ENCODE measurements at regions not wholly inside any gene's neighbourhood (a gene's known extent, or its start where the extent isn't known, plus 50 kb on each side); places are given as distances from the start of the nearest gene placed in this dataset.
"Not testable (repeated sequence)": the region's sequence is repeated elsewhere in the genome, so short reads cannot be mapped to it uniquely, and the experiment has no call there.

DNA sequence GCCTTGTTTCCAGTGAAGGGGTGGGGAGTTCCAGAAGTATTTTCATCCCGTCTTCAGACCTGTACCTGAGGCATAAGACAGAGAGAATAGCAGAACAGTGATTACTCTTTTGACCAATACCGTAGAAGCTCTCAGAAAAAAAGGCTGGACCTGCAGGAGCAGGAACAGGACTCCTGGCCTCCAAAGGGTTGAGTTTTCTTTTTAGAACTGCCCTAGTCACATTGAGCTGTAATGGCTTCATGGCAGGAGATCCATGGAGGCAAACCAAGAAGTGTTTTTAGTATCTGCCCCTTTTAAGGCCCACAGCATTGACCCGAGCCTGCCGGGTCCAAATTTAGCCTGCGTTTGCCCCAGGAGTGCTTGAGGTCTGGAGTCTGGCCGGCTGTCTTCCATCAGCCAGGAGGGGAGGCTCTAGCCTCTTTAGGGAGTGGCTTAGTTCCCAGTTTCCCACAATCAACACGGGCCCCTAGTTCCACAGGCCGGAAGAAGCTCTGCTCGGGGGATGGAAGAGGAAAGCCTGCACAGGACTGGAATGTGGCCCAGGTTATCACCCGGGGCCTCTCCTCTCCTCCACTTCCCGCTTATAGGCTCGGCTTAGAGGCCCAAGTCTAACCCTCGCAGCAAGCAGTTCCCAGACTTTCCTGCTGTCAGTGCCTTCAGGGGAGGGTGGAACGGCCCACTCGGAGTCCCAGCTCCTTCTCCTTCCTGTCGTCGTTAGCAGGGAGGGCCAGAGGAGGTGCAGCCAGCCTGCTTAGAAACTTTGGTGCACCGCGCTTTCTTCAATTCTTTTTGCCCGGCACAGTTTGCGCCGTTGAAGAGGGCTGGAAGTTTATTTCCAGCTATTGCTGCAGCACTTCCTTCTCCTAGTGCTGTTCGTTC, 80.7 kb downstream of the C9orf152 start:
- H3K27me3 Mint-ChIP-seq = no peaks in the 10 kb centered on the region
- H3K36me3 Mint-ChIP-seq (ENCODE audit: insufficient read depth) = no peaks in the 10 kb centered on the region
- no peaks in the 10 kb centered on the region for H3K4me1 Mint-ChIP-seq
- H3K9me3 Mint-ChIP-seq = no peaks in the 10 kb centered on the region
- no peak overlapping the region for H3K27ac Mint-ChIP-seq (ENCODE audit: low read depth)
- DNase-seq (ENCODE audit: low spot score in 2 of 2) (no peak), ATAC-seq (replicated peaks; ENCODE audit: extremely low read depth, poor library complexity, severe bottlenecking) (peak; percentile 13)
- no peak overlapping the region for H3K4me3 Mint-ChIP-seq

- Mint-ChIP-seq H3K9me3 (no peaks in the 10 kb centered on the region), H3K36me3 (ENCODE audit: insufficient read depth) (peaks cover 2% of the 10 kb centered on the region), H3K27ac (ENCODE audit: low read depth) (no peak overlapping the region), H3K4me1 (no peaks in the 10 kb centered on the region), H3K4me3 (no peak overlapping the region), H3K27me3 (no peaks in the 10 kb centered on the region)
- ATAC-seq (replicated peaks; ENCODE audit: extremely low read depth, poor library complexity, severe bottlenecking) = no peak
- no peak for DNase-seq (ENCODE audit: low spot score in 2 of 2)
Observed at GRCh38 chr9:110128664-110129329, 79.2 kb downstream of the C9orf152 start.

DNA sequence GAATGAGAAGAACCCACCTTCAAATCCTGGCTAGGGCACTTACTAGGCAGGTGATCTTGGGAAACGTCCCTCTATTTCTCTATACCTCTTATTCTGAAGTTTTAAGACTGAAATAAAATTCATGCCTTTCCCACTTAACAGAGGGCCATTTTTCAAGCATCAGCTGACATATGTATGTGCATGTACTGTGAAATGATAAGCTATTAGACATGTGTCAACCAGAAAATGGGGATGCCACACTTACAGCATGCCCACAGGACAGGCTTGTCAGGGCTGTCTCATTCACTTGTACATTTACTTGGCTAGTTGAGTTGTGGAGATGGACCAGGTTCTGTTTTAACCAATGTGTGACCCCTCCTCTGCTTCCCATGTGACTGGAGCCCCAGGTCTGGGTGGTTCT, 78.5 kb downstream of the C9orf152 start:
- Mint-ChIP-seq H3K9me3 (no peaks in the 10 kb centered on the region), H3K4me1 (no peaks in the 10 kb centered on the region), H3K36me3 (ENCODE audit: insufficient read depth) (peaks cover 2% of the 10 kb centered on the region), H3K27me3 (no peaks in the 10 kb centered on the region), H3K27ac (ENCODE audit: low read depth) (no peak overlapping the region), H3K4me3 (no peak overlapping the region)
- DNase-seq (ENCODE audit: low spot score in 2 of 2) (no peak), ATAC-seq (replicated peaks; ENCODE audit: extremely low read depth, poor library complexity, severe bottlenecking) (no peak)

DNA sequence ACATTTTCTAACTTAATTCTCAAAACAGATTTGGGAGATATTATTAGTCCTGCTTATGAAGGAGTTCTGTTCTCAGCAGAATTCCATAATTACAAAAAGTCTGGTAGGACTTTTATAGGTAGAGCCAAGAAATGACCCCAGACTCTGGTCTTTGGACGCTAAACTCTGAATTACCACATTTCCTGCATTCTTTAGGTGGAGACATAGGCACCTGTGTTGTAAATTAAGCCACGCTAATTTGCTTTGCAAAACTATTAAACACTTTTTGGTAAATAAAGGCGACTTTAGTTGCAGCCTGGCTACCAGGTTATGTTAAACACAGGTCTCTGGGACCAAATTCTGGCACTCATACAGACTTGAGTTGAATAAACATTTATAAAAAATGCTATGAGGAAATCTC, 77.7 kb downstream of the C9orf152 start:
- DNase-seq (ENCODE audit: low spot score in 2 of 2) (no peak), ATAC-seq (replicated peaks; ENCODE audit: extremely low read depth, poor library complexity, severe bottlenecking) (no peak)
- Mint-ChIP-seq H3K36me3 (ENCODE audit: insufficient read depth) (peaks cover 2% of the 10 kb centered on the region), H3K27ac (ENCODE audit: low read depth) (no peak overlapping the region), H3K27me3 (no peaks in the 10 kb centered on the region), H3K9me3 (no peaks in the 10 kb centered on the region), H3K4me1 (no peaks in the 10 kb centered on the region), H3K4me3 (no peak overlapping the region)

DNA sequence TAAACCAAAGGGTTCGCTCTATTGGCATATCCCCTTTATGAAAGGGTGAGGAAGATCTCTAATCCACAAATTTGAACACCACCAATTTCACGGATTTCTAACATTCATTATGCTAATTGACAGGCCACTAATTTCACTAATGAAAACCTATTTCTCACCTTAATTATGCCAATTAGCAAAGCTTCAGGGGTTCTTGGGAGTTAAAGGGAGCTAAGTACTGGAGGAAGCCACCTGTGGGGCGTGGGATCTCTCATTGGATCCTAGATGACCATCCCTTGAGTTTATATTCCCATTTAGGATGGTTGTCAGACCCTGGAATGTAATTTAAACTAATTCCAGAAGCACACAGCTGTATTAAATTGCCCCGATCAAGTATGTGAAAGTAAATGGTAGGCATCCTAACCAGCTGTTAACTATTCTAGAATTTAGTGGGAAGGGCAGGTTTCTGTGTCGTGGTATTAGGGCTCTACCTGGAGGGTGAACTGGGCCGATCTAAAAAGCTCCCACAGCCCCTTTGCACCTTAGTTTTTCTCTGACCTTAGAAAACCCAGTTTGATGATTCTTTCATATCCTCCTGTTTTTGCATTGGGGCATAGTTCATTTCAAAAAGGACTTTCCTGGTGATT, 77.1 kb downstream of the C9orf152 start:
- Mint-ChIP-seq H3K27ac (ENCODE audit: low read depth) (no peak overlapping the region), H3K4me3 (no peak overlapping the region), H3K36me3 (ENCODE audit: insufficient read depth) (peaks cover 2% of the 10 kb centered on the region), H3K27me3 (no peaks in the 10 kb centered on the region), H3K9me3 (no peaks in the 10 kb centered on the region), H3K4me1 (no peaks in the 10 kb centered on the region)
- ATAC-seq (replicated peaks; ENCODE audit: extremely low read depth, poor library complexity, severe bottlenecking) = no peak
- no peak for DNase-seq (ENCODE audit: low spot score in 2 of 2)

- no peak overlapping the region for H3K27ac Mint-ChIP-seq (ENCODE audit: low read depth)
- peaks cover 2% of the 10 kb centered on the region for H3K36me3 Mint-ChIP-seq (ENCODE audit: insufficient read depth)
- ATAC-seq (replicated peaks; ENCODE audit: extremely low read depth, poor library complexity, severe bottlenecking) (no peak), DNase-seq (ENCODE audit: low spot score in 2 of 2) (no peak)
- H3K4me3 Mint-ChIP-seq = no peak overlapping the region
- no peaks in the 10 kb centered on the region for H3K4me1 Mint-ChIP-seq
- H3K9me3 Mint-ChIP-seq = no peaks in the 10 kb centered on the region
- H3K27me3 Mint-ChIP-seq = no peaks in the 10 kb centered on the region
Observed at GRCh38 chr9:110131499-110131898, 76.5 kb downstream of the C9orf152 start.

GRCh38 chr9:110132531-110132930, 75.4 kb downstream of the C9orf152 start:
- not testable (repeated sequence) for DNase-seq (ENCODE audit: low spot score in 2 of 2); H3K36me3 Mint-ChIP-seq (ENCODE audit: insufficient read depth); H3K27ac Mint-ChIP-seq (ENCODE audit: low read depth); H3K4me1 Mint-ChIP-seq; ATAC-seq (replicated peaks; ENCODE audit: extremely low read depth, poor library complexity, severe bottlenecking); H3K4me3 Mint-ChIP-seq; H3K9me3 Mint-ChIP-seq; H3K27me3 Mint-ChIP-seq

DNA sequence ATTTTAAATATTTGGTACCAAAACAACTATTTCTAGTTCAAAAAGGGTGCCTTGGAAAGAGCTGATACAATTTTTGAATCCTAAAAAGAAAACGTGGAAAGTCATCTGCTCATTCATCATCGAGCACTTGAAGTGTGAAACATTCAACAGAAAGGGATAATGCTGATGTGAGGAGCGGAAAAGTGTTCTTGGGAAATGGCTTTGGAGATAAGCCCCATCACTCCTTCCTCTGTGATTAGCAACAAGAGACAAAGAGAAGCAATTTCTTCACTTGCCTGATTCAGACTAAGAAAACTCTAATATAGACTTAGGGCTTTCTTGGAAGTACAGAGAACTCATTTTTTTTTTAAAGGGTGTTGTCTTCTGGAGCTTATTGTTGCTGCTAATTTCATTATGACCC, 74.9 kb downstream of the C9orf152 start:
- Mint-ChIP-seq H3K4me1 (no peaks in the 10 kb centered on the region), H3K27ac (ENCODE audit: low read depth) (no peak overlapping the region), H3K4me3 (no peak overlapping the region)

GRCh38 chr9:110133608-110134210, 74.2 kb downstream of the C9orf152 start:
- H3K4me1 Mint-ChIP-seq = no peaks in the 10 kb centered on the region
- no peaks in the 10 kb centered on the region for H3K9me3 Mint-ChIP-seq
- H3K27me3 Mint-ChIP-seq = no peaks in the 10 kb centered on the region
- no peak overlapping the region for H3K27ac Mint-ChIP-seq (ENCODE audit: low read depth)
- H3K4me3 Mint-ChIP-seq = no peak overlapping the region
- no peak for DNase-seq (ENCODE audit: low spot score in 2 of 2)
- no peak for ATAC-seq (replicated peaks; ENCODE audit: extremely low read depth, poor library complexity, severe bottlenecking)
- peaks cover 2% of the 10 kb centered on the region for H3K36me3 Mint-ChIP-seq (ENCODE audit: insufficient read depth)

More for the DNA sequence above, 74.9 kb downstream of the C9orf152 start:
- Mint-ChIP-seq H3K9me3 (no peaks in the 10 kb centered on the region), H3K27me3 (no peaks in the 10 kb centered on the region), H3K36me3 (ENCODE audit: insufficient read depth) (peaks cover 2% of the 10 kb centered on the region)
- ATAC-seq (replicated peaks; ENCODE audit: extremely low read depth, poor library complexity, severe bottlenecking) (no peak), DNase-seq (ENCODE audit: low spot score in 2 of 2) (no peak)

DNA sequence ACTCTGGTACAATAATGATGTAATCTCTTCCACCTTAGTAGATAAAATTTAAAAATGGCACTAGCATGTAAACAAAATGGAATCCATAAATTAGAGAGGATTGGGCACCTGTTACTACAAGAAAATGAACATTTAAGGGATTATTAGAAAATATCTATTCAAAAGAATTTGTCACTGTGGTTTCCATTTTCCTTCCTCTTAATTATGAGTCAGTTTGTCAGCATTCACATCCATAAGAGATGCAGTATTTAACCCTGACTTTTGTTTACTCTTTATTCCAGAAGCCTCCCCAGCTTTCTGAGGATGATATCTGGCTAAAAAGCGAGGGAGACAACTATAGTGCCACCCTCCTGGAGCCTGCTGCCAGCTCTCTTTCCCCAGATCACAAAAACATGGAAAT, 72.1 kb downstream of the C9orf152 start:
- H3K4me1 Mint-ChIP-seq = no peaks in the 10 kb centered on the region
- peaks cover 2% of the 10 kb centered on the region for H3K36me3 Mint-ChIP-seq (ENCODE audit: insufficient read depth)
- no peak overlapping the region for H3K4me3 Mint-ChIP-seq
- DNase-seq (ENCODE audit: low spot score in 2 of 2) (no peak), ATAC-seq (replicated peaks; ENCODE audit: extremely low read depth, poor library complexity, severe bottlenecking) (no peak)
- H3K27me3 Mint-ChIP-seq = no peaks in the 10 kb centered on the region
- no peaks in the 10 kb centered on the region for H3K9me3 Mint-ChIP-seq
- H3K27ac Mint-ChIP-seq (ENCODE audit: low read depth) = no peak overlapping the region

DNA sequence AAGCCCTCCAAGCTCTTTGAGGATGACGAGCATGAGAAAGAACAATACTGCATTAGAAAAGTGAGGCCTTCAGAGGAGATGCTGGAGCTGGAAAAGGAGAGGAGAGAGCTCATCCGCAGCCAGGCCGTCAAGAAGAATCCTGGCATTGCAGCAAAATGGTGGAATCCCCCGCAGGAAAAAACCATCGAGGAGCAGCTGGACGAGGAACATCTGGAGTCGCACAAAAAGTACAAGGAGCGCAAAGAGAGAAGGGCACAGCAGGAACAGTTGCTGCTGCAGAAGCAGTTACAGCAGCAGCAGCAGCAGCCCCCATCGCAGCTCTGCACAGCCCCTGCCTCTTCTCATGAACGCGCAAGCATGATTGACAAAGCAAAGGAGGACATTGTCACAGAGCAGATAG, 71.2 kb downstream of the C9orf152 start:
- no peaks in the 10 kb centered on the region for H3K9me3 Mint-ChIP-seq
- H3K36me3 Mint-ChIP-seq (ENCODE audit: insufficient read depth) = peaks cover 5% of the 10 kb centered on the region
- no peak overlapping the region for H3K4me3 Mint-ChIP-seq
- no peak for ATAC-seq (replicated peaks; ENCODE audit: extremely low read depth, poor library complexity, severe bottlenecking)
- DNase-seq (ENCODE audit: low spot score in 2 of 2) = no peak
- no peaks in the 10 kb centered on the region for H3K27me3 Mint-ChIP-seq
- no peak overlapping the region for H3K27ac Mint-ChIP-seq (ENCODE audit: low read depth)
- no peaks in the 10 kb centered on the region for H3K4me1 Mint-ChIP-seq

DNA sequence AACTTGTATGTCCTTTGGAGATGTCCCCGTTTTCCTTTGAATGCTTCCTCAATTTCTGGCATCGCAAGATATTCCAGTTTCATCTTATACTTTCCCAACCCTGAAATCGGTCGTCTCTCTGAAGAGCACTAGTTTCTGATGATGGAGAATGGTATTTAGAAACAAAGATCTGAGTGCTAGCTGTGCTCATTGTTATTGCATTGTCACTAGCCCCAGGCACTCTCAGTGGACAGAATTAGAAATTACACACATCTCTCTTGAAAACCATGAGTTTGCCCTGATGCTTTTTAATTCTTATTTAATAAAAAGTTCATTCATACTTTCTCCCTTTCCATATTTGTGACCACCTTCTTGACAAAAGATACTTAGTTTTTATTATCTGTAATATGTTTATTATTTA, 67.7 kb downstream of the C9orf152 start:
- Mint-ChIP-seq H3K27ac (ENCODE audit: low read depth) (no peak overlapping the region), H3K4me1 (peaks cover 20% of the 10 kb centered on the region), H3K27me3 (no peaks in the 10 kb centered on the region), H3K36me3 (ENCODE audit: insufficient read depth) (peaks cover 3% of the 10 kb centered on the region), H3K4me3 (no peak overlapping the region), H3K9me3 (no peaks in the 10 kb centered on the region)
- DNase-seq (ENCODE audit: low spot score in 2 of 2) = no peak
- ATAC-seq (replicated peaks; ENCODE audit: extremely low read depth, poor library complexity, severe bottlenecking) = no peak
